Limb (tissue), 2 donors: ENCODE measurements at regions not wholly inside any gene's neighbourhood (a gene's known extent, or its start where the extent isn't known, plus 50 kb on each side); places are given as distances from the start of the nearest gene placed in this dataset.

ENCODE experiments used
- DNase-seq, 2 donors: peaks; one replicate each; pipeline ENCODE4 v3.0.0-alpha.2; 2016; ENCODE audit errors: extremely low spot score in 2 of 2

- DNase-seq = no peak
Measured at GRCh38 chr2:217691516-217691915, 311.3 kb downstream of the TNS1 start.

- no peak for DNase-seq
Measured at GRCh38 chr2:217689053-217689452, 313.7 kb downstream of the TNS1 start.

- no peak for DNase-seq
Measured at GRCh38 chr2:217688494-217688893, 314.3 kb downstream of the TNS1 start.

- DNase-seq = no peak
Measured at GRCh38 chr2:217687771-217688170, 315.0 kb downstream of the TNS1 start.

- DNase-seq = no peak
Measured at GRCh38 chr2:217685255-217685605, 317.6 kb downstream of the TNS1 start.

- no peak for DNase-seq
Measured at GRCh38 chr2:217684431-217685254, 318.2 kb downstream of the TNS1 start.

GRCh38 chr2:217683106-217683870 lies 319.5 kb downstream of the TNS1 start:
- DNase-seq = peak in 1 of 2 donors; percentile 42

GRCh38 chr2:217681791-217682190 lies 321.0 kb downstream of the TNS1 start:
- DNase-seq = no peak

- DNase-seq = no peak
Measured at GRCh38 chr2:217680381-217680780, 322.4 kb downstream of the TNS1 start.

GRCh38 chr2:217673627-217674026 lies 329.2 kb downstream of the TNS1 start:
- DNase-seq = no peak

GRCh38 chr2:217672472-217672871 lies 330.3 kb downstream of the TNS1 start:
- DNase-seq = no peak

GRCh38 chr2:217671871-217672270 lies 330.9 kb downstream of the TNS1 start:
- no peak for DNase-seq

GRCh38 chr2:217671075-217671474 lies 331.7 kb downstream of the TNS1 start:
- DNase-seq = no peak

GRCh38 chr2:217669831-217670230 lies 333.0 kb downstream of the TNS1 start:
- no peak for DNase-seq

GRCh38 chr2:217667512-217667911 lies 335.3 kb downstream of the TNS1 start:
- peak; percentile 63 to 93 for DNase-seq

- no peak for DNase-seq
Measured at GRCh38 chr2:217667035-217667434, 335.8 kb downstream of the TNS1 start.

GRCh38 chr2:217666338-217666737 lies 336.5 kb downstream of the TNS1 start:
- DNase-seq = no peak

- DNase-seq = no peak
Measured at GRCh38 chr2:217664761-217665160, 338.0 kb downstream of the TNS1 start.

GRCh38 chr2:217662984-217663602 lies 339.7 kb downstream of the TNS1 start:
- DNase-seq = no peak

- no peak for DNase-seq
Measured at GRCh38 chr2:217661378-217661777, 341.4 kb downstream of the TNS1 start.

GRCh38 chr2:217660423-217660822 lies 342.4 kb downstream of the TNS1 start:
- DNase-seq = no peak

GRCh38 chr2:217658806-217659205 lies 344.0 kb downstream of the TNS1 start:
- peak in 1 of 2 donors; percentile 30 for DNase-seq
